Urinary bladder (tissue), 3 donors: ENCODE measurements at regions not wholly inside any gene's neighbourhood (a gene's known extent, or its start where the extent isn't known, plus 50 kb on each side); places are given as distances from the start of the nearest gene placed in this dataset.
"Not testable (repeated sequence)": the region's sequence is repeated elsewhere in the genome, so short reads cannot be mapped to it uniquely, and the experiment has no call there.

Experiments
- DNase-seq: peaks from one replicate; pipeline ENCODE4 v3.0.0-alpha.2; 2015; ENCODE audit errors: extremely low spot score
- H3K27ac ChIP-seq: one replicate; pipeline ENCODE4 v1.5.1; 2013; ENCODE audit warnings: low read depth, mild to moderate bottlenecking, moderate library complexity
- H3K36me3 ChIP-seq: one replicate; pipeline ENCODE4 v1.6.1; 2013; ENCODE audit warnings: mild to moderate bottlenecking, moderate library complexity; ENCODE audit not compliant: insufficient read depth
- H3K4me1 ChIP-seq: one replicate; pipeline ENCODE4 v1.6.1; 2013; ENCODE audit warnings: mild to moderate bottlenecking, moderate library complexity; ENCODE audit not compliant: insufficient read depth
- H3K4me3 ChIP-seq: one replicate; pipeline ENCODE4 v1.5.1; 2013; ENCODE audit warnings: low read depth, low read length
- WGBS: extraction: QIAGEN DNeasy Blood & Tissue Kit; methylation state at CpG from one replicate; pipeline ENCODE4 v1.1.7; 2013; 5-methylcytosine and 5-hydroxymethylcytosine counted together
- donor health status: healthy with polysubstance abuse.
- donor health status: healthy.

DNA sequence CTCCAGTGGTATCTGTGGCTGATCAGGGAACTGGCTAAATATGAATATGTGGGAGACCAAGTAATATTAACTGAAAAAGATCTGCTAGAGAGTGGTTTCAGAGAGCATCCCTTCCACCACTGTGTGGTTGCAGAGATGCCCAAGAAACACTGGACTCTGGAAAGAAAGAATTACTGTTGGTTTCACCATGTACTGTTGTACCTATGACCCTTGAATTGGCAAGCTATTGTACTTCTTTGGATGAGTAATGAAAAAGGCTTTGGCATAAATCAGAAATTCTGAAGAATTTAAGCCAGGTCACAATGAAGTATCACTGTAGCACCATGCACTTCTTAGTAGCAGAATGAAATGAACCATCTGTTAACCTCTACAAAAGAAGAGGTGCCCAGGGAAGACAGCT lies 134.4 kb upstream of the INTU start:
- DNase-seq: no peak
- H3K27ac ChIP-seq: no peak overlapping the region
- no peaks in the 10 kb centered on the region for H3K36me3 ChIP-seq
- H3K4me1 ChIP-seq: no peaks in the 10 kb centered on the region
- no peak overlapping the region for H3K4me3 ChIP-seq

DNA sequence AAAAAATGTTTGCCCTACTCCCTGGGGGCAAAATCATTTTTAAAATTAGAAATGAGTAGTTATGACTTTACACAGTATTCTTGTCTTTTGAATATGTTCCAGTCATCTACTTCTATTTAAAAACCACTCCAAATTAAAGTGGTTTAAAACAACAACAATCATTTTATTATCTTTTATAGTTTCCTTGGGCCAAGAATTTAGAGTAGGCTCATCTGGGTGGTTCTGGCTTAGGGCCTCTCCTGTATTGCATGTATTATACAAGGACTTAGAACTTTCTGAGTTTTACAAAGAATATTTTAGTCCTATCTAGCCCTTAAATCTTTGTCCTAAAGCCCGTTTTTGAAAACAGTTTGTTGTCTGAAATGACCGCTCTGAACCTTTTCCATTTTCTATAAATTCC lies 132.5 kb upstream of the INTU start:
- no peak for DNase-seq
- H3K4me1 ChIP-seq: no peaks in the 10 kb centered on the region
- no peak overlapping the region for H3K27ac ChIP-seq
- no peak overlapping the region for H3K4me3 ChIP-seq
- WGBS: 66% methylated on average over 2 of the region's 2 CpGs
- H3K36me3 ChIP-seq: no peaks in the 10 kb centered on the region

DNA sequence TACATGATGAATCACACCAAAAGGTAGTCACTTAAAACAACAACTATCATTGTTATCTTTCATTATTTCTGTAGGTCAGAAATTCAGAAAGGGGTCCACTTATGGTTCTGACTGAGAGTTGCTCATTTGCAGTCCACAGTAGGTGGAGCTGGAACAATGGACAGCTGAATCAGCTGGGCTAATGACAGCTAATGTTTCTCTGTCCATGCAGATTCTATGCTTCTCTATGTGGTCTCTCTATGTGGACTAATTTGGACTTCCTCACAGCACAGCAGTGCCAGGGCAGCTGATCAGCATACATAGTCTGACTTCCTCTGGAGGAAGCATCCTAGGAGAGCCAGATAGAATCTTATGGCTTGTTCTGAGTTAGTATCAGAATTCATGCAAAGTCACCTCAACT lies 131.7 kb upstream of the INTU start:
- Histone ChIP-seq H3K36me3 (no peaks in the 10 kb centered on the region), H3K4me3 (no peak overlapping the region), H3K27ac (no peak overlapping the region), H3K4me1 (no peaks in the 10 kb centered on the region)
- DNase-seq: no peak

DNA sequence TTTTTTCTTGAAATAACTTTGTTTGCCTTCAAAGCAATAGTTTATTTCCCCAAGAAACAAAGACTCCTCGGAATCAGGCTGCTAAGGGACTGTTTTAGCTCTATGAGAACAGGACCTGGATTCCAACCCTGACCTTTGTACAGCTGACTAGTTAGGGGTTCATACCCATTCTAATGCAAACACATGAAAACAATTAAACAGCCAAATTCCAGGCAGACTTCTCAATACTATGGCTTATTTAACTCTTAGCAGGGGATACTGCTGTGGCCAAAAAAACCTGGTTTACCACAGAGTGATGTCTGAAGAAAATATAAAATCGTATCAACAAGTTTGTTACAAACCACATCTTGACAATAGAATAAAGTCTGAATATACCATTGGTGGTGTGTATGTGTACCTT lies 129.6 kb upstream of the INTU start:
- DNase-seq: no peak
- Histone ChIP-seq H3K4me1 (no peaks in the 10 kb centered on the region), H3K4me3 (no peak overlapping the region), H3K27ac (no peak overlapping the region), H3K36me3 (no peaks in the 10 kb centered on the region)
- WGBS: 74% methylated on average over 2 of the region's 2 CpGs

DNA sequence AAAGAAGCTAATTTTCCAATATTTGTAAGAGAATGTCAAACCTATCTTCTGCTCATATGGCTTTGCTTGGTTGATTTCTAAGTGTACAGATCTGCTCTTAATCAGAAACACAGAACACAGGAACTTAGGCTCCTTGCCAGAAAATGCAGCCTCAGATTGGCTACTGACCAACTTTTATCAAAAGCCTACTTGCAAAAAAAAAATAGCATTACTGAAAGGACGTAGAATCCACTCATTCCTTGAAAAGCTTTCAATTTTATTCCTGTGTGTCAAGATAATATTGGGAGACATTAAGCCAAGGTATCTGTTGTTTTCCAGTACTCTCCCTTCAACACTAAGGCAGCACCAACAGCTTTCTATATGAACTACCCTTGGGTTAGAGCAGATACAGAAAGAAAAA lies 127.6 kb upstream of the INTU start:
- no peak overlapping the region for H3K27ac ChIP-seq
- WGBS: 5% methylated on average over 1 of the region's 1 CpG
- H3K4me1 ChIP-seq: no peaks in the 10 kb centered on the region
- no peaks in the 10 kb centered on the region for H3K36me3 ChIP-seq
- DNase-seq: peak; percentile 26
- H3K4me3 ChIP-seq: no peak overlapping the region

DNA sequence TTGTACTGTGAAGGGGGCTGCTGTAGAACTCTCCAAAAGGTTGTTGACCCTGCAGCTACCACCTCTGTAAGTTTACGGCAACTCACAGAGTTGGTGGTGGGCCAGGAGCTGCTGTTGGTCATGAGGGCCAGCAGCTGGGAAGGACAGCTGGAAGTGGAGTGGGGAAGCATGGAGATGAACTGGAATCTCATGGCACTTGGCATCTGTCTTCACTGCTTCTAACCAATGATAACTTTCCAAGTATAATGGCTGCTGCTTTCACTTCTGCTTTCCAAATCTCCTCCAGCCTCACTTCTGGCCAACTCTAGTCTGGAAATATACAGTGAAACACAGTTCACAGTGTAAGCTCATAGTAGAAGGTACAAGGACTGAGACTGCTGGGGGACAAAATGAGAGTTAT lies 126.5 kb upstream of the INTU start:
- Histone ChIP-seq H3K4me3 (no peak overlapping the region), H3K36me3 (no peaks in the 10 kb centered on the region), H3K27ac (no peak overlapping the region), H3K4me1 (no peaks in the 10 kb centered on the region)
- 82% methylated on average over 1 of the region's 1 CpG for WGBS
- no peak for DNase-seq

DNA sequence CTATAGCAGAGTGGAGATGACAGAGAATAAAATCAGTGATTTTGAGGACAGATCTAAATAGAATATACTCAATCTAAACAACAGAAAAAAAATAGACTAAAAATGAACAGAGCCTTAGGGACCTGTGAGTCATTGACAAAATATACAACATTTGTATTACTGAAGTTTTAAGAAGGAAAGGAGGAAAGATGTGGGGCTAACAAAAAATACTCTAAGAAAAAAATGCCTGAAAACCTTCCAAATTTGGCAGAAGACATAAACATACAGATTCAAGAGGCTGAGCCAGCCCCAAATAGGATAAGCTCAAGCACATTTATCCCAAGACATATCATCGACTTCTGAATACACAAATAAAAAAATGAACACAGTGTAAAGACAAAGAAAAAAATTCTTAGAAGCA lies 123.6 kb upstream of the INTU start:
- 35% methylated on average over 1 of the region's 1 CpG for WGBS
- Histone ChIP-seq H3K4me3 (no peak overlapping the region), H3K36me3 (no peaks in the 10 kb centered on the region), H3K4me1 (no peaks in the 10 kb centered on the region), H3K27ac (no peak overlapping the region)
- DNase-seq: no peak

DNA sequence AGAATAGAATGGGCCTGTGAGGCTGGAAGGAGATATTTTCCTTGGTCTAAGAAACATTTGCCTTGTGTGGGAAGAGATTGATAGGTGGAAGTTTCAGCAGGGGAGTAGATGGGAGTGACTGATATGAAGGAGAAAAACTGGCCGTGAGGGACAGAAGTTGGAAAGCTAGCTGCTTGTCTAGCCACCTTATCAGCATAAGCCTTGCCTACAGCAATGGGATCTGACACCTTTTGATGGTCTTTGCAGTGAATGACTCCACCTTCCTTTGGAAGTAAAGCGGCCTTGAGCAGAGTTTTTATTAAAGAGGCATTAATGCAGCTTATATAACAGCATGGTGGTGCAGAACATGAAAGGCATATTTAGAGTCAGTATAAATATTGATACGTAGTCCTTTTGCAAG lies 120.1 kb upstream of the INTU start:
- H3K27ac ChIP-seq, H3K4me3 ChIP-seq, DNase-seq, H3K4me1 ChIP-seq, H3K36me3 ChIP-seq: not testable (repeated sequence)
- 89% methylated on average over 3 of the region's 3 CpGs for WGBS

DNA sequence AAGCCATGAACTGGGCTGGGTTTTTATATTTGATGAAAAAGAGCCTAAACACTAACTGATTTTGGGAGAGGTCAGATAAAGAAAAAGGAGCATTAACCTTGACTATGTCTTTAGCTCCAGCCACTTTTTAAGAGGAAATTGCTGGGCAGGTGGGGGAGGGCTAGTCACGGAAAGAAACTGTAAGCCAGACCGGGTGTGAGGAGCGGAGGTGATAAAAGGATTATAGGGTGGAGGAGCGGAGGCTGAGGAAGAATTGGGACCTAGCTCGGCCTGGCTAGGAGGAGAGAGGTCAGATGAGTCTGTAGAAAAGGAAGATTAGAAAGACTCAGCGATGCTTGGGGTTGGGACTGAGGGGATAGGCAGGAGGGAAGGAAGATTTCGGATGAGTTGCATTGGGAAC lies 117.5 kb upstream of the INTU start:
- not testable (repeated sequence) for H3K4me1 ChIP-seq, DNase-seq, H3K4me3 ChIP-seq, H3K27ac ChIP-seq, H3K36me3 ChIP-seq
- WGBS: 85% methylated on average over 7 of the region's 7 CpGs

DNA sequence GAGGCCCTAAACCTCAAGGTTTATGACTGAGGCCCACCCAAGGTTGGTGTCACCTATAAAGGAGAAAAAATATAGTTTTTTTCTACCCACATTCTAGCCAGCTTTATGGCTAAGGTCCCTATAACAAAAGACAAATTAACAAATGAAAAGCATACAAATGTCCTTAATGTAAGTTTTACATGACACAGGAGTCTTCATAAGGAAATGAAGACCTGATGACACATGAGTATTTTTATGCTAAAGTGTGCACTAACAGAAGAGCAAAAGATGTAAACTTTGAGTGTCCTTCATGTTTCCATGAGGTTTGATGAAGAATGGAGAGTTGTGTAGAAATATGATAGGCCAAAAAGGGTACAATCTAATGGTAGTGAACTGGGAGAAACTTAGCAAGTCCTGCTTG lies 114.7 kb upstream of the INTU start:
- no peak overlapping the region for H3K4me3 ChIP-seq
- DNase-seq: no peak
- no peak overlapping the region for H3K27ac ChIP-seq
- no peaks in the 10 kb centered on the region for H3K4me1 ChIP-seq
- H3K36me3 ChIP-seq: no peaks in the 10 kb centered on the region

DNA sequence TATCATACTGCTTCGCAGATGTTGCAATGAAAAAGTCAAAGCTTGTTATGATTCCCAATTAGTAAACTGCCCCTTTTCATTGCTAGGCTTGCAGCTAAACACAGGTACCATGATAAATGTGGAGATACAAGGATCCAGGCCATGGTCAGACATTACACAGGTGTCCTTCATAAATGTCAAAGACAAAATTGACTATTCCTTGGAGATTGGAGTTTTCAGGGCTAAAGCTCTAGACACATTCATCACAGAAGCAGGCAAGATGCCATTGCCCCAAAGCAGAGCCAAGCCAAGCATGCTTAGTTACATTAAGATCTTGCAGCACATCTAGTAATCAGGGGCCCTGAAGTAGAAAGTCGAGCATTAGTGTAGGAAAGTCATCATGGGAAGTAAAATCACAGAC lies 111.3 kb upstream of the INTU start:
- WGBS: 79% methylated on average over 2 of the region's 2 CpGs
- Histone ChIP-seq H3K4me3 (no peak overlapping the region), H3K36me3 (no peaks in the 10 kb centered on the region), H3K27ac (no peak overlapping the region), H3K4me1 (no peaks in the 10 kb centered on the region)
- no peak for DNase-seq

DNA sequence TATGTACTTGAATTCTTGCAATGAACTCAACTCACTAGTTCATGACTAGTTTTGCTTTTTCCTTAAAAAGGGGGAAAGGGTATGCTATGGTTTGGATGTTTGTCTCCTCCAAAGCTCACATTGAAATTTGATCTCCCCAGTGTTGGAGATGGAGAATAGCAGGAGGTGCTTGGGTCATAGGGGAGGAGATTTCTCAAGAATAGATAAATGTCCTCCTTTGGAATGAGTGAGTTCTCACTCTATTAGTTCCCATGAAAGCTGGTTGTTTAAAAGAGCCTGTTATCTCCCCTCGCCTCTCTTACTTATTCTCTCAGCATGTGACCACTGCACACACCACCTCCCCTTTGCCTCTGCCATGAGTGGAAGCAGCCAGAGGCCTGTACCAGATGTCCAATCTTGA lies 109.4 kb upstream of the INTU start:
- no peak overlapping the region for H3K27ac ChIP-seq
- DNase-seq: no peak
- WGBS: 96% methylated on average over 1 of the region's 1 CpG
- no peak overlapping the region for H3K4me3 ChIP-seq
- no peaks in the 10 kb centered on the region for H3K4me1 ChIP-seq
- no peaks in the 10 kb centered on the region for H3K36me3 ChIP-seq

DNA sequence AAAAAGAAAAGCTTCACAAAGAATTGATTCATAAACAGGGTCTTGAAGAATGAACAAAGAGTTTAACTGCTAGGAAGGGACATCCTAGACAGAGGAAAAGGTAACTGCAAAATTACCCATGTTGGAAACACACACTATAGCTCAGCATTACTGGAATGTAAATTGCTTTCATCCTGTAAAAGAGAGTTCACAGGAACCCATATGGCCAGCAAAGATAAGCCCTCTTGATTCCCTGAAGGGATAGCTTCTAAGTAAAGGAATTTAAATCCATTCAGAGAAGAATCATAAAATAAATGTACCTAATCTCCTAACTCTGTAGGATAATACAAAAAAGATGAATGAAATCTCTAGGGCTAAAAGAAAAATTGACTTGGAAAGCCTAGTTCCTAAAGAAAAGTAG lies 107.1 kb upstream of the INTU start:
- H3K4me1 ChIP-seq: no peaks in the 10 kb centered on the region
- H3K4me3 ChIP-seq: no peak overlapping the region
- DNase-seq: no peak
- H3K27ac ChIP-seq: no peak overlapping the region
- no peaks in the 10 kb centered on the region for H3K36me3 ChIP-seq

DNA sequence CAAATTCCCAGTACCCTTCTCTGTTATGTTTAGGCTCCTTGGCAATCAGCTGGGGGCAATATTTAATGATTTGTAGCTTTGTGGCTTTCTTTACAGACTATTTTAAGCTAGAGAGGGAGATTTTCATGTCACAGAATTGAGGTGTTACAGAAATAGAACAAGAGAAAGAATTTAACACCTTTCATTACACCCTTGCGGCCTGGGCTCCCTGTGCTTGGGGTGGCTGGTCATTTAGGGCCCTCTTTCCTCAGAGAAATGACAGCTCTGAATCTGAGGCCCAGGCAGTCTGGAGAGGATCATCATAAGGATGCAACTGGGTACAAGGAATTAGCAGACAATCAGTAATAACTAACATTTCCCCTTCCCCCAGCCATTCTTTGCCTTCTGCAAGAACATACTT lies 104.5 kb upstream of the INTU start:
- no peak for DNase-seq
- H3K27ac ChIP-seq: no peak overlapping the region
- no peaks in the 10 kb centered on the region for H3K4me1 ChIP-seq
- H3K4me3 ChIP-seq: no peak overlapping the region
- WGBS: 66% methylated on average over 1 of the region's 1 CpG
- H3K36me3 ChIP-seq: no peaks in the 10 kb centered on the region

DNA sequence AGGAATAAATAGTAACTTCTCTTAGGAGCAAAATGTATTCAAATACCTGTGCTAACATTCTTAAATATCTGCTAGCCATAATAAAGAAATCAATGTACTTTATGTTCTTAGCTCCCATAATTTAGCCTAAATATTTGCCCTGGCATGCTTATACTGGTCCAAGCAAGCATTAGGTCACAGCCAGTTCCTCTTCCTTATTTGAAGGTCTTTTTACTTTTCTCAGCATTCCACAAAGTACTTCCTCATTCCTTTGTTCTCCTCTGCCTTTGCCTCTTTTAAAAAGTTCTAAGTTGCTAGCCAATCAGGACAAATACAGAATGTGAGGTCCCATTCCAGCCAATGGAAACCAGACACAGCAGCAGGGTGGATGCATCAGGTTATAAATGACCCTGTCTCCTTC lies 102.9 kb upstream of the INTU start:
- DNase-seq, H3K27ac ChIP-seq, H3K36me3 ChIP-seq, H3K4me1 ChIP-seq, H3K4me3 ChIP-seq: not testable (repeated sequence)
